Stomach (tissue), 8 donors: ENCODE measurements at regions not wholly inside any gene's neighbourhood (a gene's known extent, or its start where the extent isn't known, plus 50 kb on each side); places are given as distances from the start of the nearest gene placed in this dataset.

Experiments
- DNase-seq, 2 donors: peaks; one replicate each; pipeline versions ENCODE4 v3.0.0 to v3.0.0-alpha.2; 2013 to 2019
- H3K27ac ChIP-seq, 5 donors: fragments of 200-600 bp in 4 of 5; sonication (generic) in 4 of 5; one replicate each; pipeline ENCODE4 v1.5.1; 2013 to 2019; ENCODE audit warnings: mild to moderate bottlenecking in 1 of 5, moderate library complexity in 1 of 5
- H3K27me3 ChIP-seq, 3 donors: fragments of 200-600 bp; sonication (generic); one replicate each; pipeline ENCODE4 v1.5.1; 2017 to 2019; ENCODE audit warnings: mixed run types in 1 of 3
- H3K36me3 ChIP-seq, 4 donors: fragments of 200-600 bp; sonication (generic); 1 replicate in 3 of 4; 2 replicates in 1 of 4; pipeline ENCODE4 v1.5.1; 2016 to 2019
- H3K4me1 ChIP-seq, 4 donors: fragments of 200-600 bp; sonication (generic); one replicate each; pipeline ENCODE4 v1.5.1; 2016 to 2019
- H3K4me3 ChIP-seq, 4 donors: fragments of 200-600 bp; sonication (generic) in 3 of 4; one replicate each; pipeline ENCODE4 v1.5.1; 2016 to 2019; ENCODE audit warnings: mild to moderate bottlenecking in 1 of 4
- H3K9me3 ChIP-seq, 4 donors: fragments of 200-600 bp; sonication (generic); one replicate each; pipeline ENCODE4 v1.5.1; 2016 to 2019
- CTCF ChIP-seq, 7 experiments: fragments of 450-650 bp in 4 of 7; fragments of 200-600 bp in 3 of 7; sonication (generic) in 3 of 7; IDR thresholded peaks; one replicate each; pipeline ENCODE4 v1.5.1; 2016 to 2019; ENCODE audit warnings: antibody characterized with exemption in 7 of 7, control low read depth in 2 of 7, mild to moderate bottlenecking in 1 of 7
- EP300 ChIP-seq: sonication (generic); formaldehyde crosslinking; IDR thresholded peaks from one replicate; pipeline ENCODE4 v1.6.1; 2017; ENCODE audit warnings: antibody characterized with exemption
- POLR2A ChIP-seq, 4 donors: fragments of 450-650 bp; IDR thresholded peaks; one replicate each; pipeline ENCODE4 v1.6.1; 2016; ENCODE audit warnings: antibody characterized with exemption in 4 of 4, control low read depth in 2 of 4, mild to moderate bottlenecking in 1 of 4, moderate library complexity in 1 of 4
- POLR2AphosphoS5 ChIP-seq, 3 donors: sonication (generic); formaldehyde crosslinking; IDR thresholded peaks; one replicate each; pipeline ENCODE4 v1.6.1; 2016; ENCODE audit warnings: antibody characterized with exemption in 3 of 3
- WGBS, 5 donors: extraction: QIAGEN DNeasy Blood & Tissue Kit in 3 of 5; methylation state at CpG; one replicate each; pipeline versions ENCODE4 v1.1.5 to v1.1.7; 2013 to 2018; 5-methylcytosine and 5-hydroxymethylcytosine counted together
- intact Hi-C: fragments of 100-400 bp; cut with DNase I; formaldehyde crosslinking; loops from one replicate; pipeline ENCODE4 v1.15.1; 2023; ENCODE audit warnings: low total_unique reads
- donor health status: healthy with polysubstance abuse.
- donor health status: Bipolar disorder and iron deficiency.
- donor health status: healthy.

GRCh38 chr3:152192936-152193672 is 75.6 kb upstream of the MBNL1 start:
- Histone ChIP-seq H3K27me3 (no peaks in the 10 kb centered on the region), H3K4me1 (peaks cover 5 to 51% (median 29%) of the 10 kb centered on the region in 4 donors), H3K27ac (peak overlapping the region in 4 of 5 donors; percentile 13 to 76 (median 52)), H3K9me3 (no peaks in the 10 kb centered on the region), H3K36me3 (no peaks in the 10 kb centered on the region), H3K4me3 (peak overlapping the region in 1 of 4 donors; percentile 10)
- WGBS, 5 donors = 59 to 70% (median 63%) methylated on average over 5 of the region's 5 CpGs
- intact Hi-C loops = no loop called here
- no peak for DNase-seq
- TF ChIP-seq POLR2A (IDR thresholded peaks at IDR 0.05) (no peak), EP300 (no peak), CTCF (IDR thresholded peaks at IDR 0.05) (no peak), POLR2AphosphoS5 (IDR thresholded peaks at IDR 0.05) (no peak)

- WGBS, 5 donors = 67 to 80% (median 72%) methylated on average over 16 of the region's 16 CpGs
- H3K9me3 ChIP-seq = no peaks in the 10 kb centered on the region
- no peaks in the 10 kb centered on the region for H3K27me3 ChIP-seq
- no peak for DNase-seq
- H3K4me3 ChIP-seq = peak overlapping the region in 2 of 4 donors; percentile 10 to 12
- no peaks in the 10 kb centered on the region for H3K36me3 ChIP-seq
- H3K27ac ChIP-seq = peak overlapping the region in 4 of 5 donors; percentile 13 to 76 (median 52)
- intact Hi-C loops = no loop called here
- peaks cover 11 to 57% (median 35%) of the 10 kb centered on the region in 4 donors for H3K4me1 ChIP-seq
- TF ChIP-seq POLR2A (IDR thresholded peaks at IDR 0.05) (no peak), POLR2AphosphoS5 (IDR thresholded peaks at IDR 0.05) (no peak), CTCF (IDR thresholded peaks at IDR 0.05) (no peak), EP300 (no peak)
These were observed 75.0 kb upstream of the MBNL1 start for GRCh38 chr3:152193673-152194267.

- H3K27me3 ChIP-seq = no peaks in the 10 kb centered on the region
- H3K36me3 ChIP-seq = no peaks in the 10 kb centered on the region
- H3K4me1 ChIP-seq = peaks cover 11 to 72% (median 42%) of the 10 kb centered on the region in 4 donors
- intact Hi-C loops = no loop called here
- peak overlapping the region in 2 of 5 donors; percentile 72 to 76 for H3K27ac ChIP-seq
- DNase-seq = no peak
- 91 to 97% (median 93%) methylated on average over 3 of the region's 3 CpGs for WGBS, 5 donors
- no peak overlapping the region for H3K4me3 ChIP-seq
- H3K9me3 ChIP-seq = no peaks in the 10 kb centered on the region
- TF ChIP-seq POLR2A (IDR thresholded peaks at IDR 0.05) (no peak), POLR2AphosphoS5 (IDR thresholded peaks at IDR 0.05) (no peak), CTCF (IDR thresholded peaks at IDR 0.05) (no peak), EP300 (no peak)
These were observed 73.5 kb upstream of the MBNL1 start for GRCh38 chr3:152195206-152195605.

GRCh38 chr3:152196782-152197181 is 71.9 kb upstream of the MBNL1 start:
- H3K9me3 ChIP-seq = no peaks in the 10 kb centered on the region
- H3K36me3 ChIP-seq = no peaks in the 10 kb centered on the region
- H3K4me1 ChIP-seq = peaks cover 15 to 82% (median 51%) of the 10 kb centered on the region in 4 donors
- H3K27me3 ChIP-seq = no peaks in the 10 kb centered on the region
- intact Hi-C loops = no loop called here
- no peak for DNase-seq
- WGBS, 5 donors = 22 to 37% (median 28%) methylated on average over 2 of the region's 2 CpGs
- TF ChIP-seq POLR2AphosphoS5 (IDR thresholded peaks at IDR 0.05) = no peak
- no peak for TF ChIP-seq EP300
- TF ChIP-seq CTCF (IDR thresholded peaks at IDR 0.05) = no peak
- no peak for TF ChIP-seq POLR2A (IDR thresholded peaks at IDR 0.05)
- peak overlapping the region in 4 of 5 donors; percentile 62 to 83 (median 74) for H3K27ac ChIP-seq
- peak overlapping the region in 1 of 4 donors; percentile 3 for H3K4me3 ChIP-seq
